Esophagus muscularis mucosa (tissue), 4 donors: ENCODE measurements at regions not wholly inside any gene's neighbourhood (a gene's known extent, or its start where the extent isn't known, plus 50 kb on each side); places are given as distances from the start of the nearest gene placed in this dataset.

Experiments
- CTCF ChIP-seq, 3 experiments: fragments of 200-600 bp in 2 of 3; fragments of 450-650 bp in 1 of 3; sonication (generic) in 2 of 3; IDR thresholded peaks; one replicate each; pipeline ENCODE4 v1.5.1; 2017 to 2019; ENCODE audit warnings: antibody characterized with exemption in 3 of 3, mild to moderate bottlenecking in 2 of 3, moderate library complexity in 1 of 3
- EP300 ChIP-seq: sonication (generic); formaldehyde crosslinking; IDR thresholded peaks from one replicate; pipeline ENCODE4 v1.6.1; 2017; ENCODE audit warnings: antibody characterized with exemption
- POLR2A ChIP-seq: fragments of 450-650 bp; IDR thresholded peaks from one replicate; pipeline ENCODE4 v1.6.1; 2017; ENCODE audit warnings: antibody characterized with exemption, moderate library complexity, mild to moderate bottlenecking, low read depth
- POLR2AphosphoS5 ChIP-seq, 2 donors: sonication (generic); formaldehyde crosslinking; IDR thresholded peaks; one replicate each; pipeline ENCODE4 v1.6.1; 2017; ENCODE audit warnings: antibody characterized with exemption in 2 of 2

GRCh38 chr3:191138937-191139336 is 60.1 kb upstream of the OSTN start:
- TF ChIP-seq CTCF (IDR thresholded peaks at IDR 0.05) (no peak), POLR2AphosphoS5 (IDR thresholded peaks at IDR 0.05) (no peak), POLR2A (no peak), EP300 (no peak)
